ENCODE measurements at regions not wholly inside any gene's neighbourhood (a gene's known extent, or its start where the extent isn't known, plus 50 kb on each side); places are given as distances from the start of the nearest gene placed in this dataset.

DNA sequence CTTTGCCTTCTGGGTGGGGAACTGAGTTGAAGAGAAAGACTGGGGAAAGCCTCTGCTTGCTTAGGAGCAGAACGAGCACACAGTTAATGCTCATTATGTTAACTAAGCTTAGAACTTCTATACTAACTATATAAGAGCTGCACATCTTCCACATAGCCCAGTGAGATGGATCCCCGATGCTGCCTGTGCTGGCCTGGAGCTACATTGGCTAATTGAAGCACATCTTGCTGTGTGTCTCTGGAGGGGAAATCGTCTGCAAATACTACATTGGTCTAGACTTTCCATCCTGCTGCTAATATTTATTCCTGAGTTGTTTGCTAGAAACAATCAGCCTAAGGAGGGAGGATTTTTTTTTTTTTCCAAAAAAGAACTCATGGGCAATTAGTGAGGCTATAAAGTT lies 406.3 kb downstream of the HAPSTR1 start:
- H3K4me3 ChIP-seq (ENCODE audit: low read depth, low read length): no peak overlapping the region
- DNase-seq (ENCODE audit: low read depth, low spot score): no peak
- no peak for TF ChIP-seq CTCF (IDR thresholded peaks at IDR 0.05; ENCODE audit: insufficient read depth, low read length, missing control alignments)
- POLR2A ChIA-PET: no interaction called here
- CTCF ChIA-PET: no interaction called here

GRCh38 chr16:9499941-9500593 lies 408.6 kb downstream of the HAPSTR1 start:
- DNase-seq (ENCODE audit: low read depth, low spot score): no peak
- TF ChIP-seq CTCF (IDR thresholded peaks at IDR 0.05; ENCODE audit: insufficient read depth, low read length, missing control alignments): no peak
- ChIA-PET POLR2A (no interaction called here), CTCF (no interaction called here)
- H3K4me3 ChIP-seq (ENCODE audit: low read depth, low read length): no peak overlapping the region

GRCh38 chr16:9500872-9501271 lies 409.4 kb downstream of the HAPSTR1 start:
- ChIA-PET CTCF (no interaction called here), POLR2A (no interaction called here)
- DNase-seq (ENCODE audit: low read depth, low spot score): no peak
- TF ChIP-seq CTCF (IDR thresholded peaks at IDR 0.05; ENCODE audit: insufficient read depth, low read length, missing control alignments): no peak
- no peak overlapping the region for H3K4me3 ChIP-seq (ENCODE audit: low read depth, low read length)

DNA sequence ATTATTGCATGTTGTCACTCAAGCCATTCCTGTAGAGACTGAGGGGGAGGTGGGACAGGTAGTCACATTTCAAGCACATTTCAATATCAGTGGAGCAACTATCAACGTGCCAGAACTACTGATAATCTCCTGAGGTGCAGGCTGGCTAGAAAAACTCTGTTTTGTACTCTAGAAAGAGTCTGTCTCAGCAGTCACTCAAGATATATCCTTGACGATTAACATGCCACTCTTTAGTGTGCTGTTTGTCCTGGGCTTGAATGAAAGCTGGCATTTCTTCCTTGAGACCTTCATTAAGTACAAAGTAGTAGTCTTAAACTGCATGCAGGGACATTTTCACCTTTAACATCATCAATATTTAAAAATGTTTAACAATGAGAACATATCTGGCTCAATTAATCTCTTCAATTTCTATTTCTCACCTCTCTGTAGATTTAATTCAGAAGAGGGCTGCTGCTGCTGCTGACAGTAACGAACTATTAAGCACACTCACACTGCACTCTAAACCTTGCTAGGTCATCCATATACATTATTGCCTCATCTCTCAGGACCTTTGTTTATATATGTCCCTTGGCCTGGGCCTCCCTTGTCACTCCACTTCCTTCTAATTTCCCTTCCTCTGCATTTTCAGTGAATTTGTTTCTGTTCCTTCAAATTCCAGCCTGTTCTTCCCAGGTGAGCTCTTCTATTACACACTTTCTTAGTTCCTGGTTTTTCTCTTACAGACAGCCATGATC lies 412.0 kb downstream of the HAPSTR1 start:
- POLR2A ChIA-PET: no interaction called here
- CTCF ChIA-PET: no interaction called here
- no peak overlapping the region for H3K4me3 ChIP-seq (ENCODE audit: low read depth, low read length)
- no peak for DNase-seq (ENCODE audit: low read depth, low spot score)
- TF ChIP-seq CTCF (IDR thresholded peaks at IDR 0.05; ENCODE audit: insufficient read depth, low read length, missing control alignments): no peak

DNA sequence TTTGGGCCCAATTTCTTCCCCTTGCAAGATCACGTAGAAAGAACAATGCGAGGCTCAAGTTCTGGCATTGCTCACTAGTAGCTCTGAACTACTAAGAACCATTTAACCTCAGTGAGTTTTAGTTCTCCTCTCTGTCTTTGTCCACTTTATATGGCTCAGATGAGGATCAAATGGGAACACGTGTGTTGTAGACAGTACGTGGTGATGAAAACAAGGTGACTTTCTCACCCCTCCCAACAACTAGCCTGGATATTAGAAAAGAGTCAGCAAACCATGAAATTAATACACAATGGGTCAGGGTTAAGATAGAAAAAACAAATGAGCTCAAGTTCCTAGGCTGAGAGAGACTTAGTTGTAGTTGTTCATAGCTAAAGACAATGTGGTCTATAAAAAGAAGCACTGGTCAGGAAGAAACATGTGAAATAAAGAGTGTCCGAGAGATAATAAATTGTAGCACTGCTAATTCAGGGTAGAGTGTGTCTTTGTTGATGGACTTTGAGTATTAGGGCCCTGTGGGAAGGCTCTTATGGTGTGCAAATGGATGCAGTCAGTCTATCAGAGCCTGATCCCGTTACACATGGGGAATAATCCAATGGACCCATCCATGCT lies 417.0 kb downstream of the HAPSTR1 start:
- POLR2A ChIA-PET: no interaction called here
- no peak for DNase-seq (ENCODE audit: low read depth, low spot score)
- H3K4me3 ChIP-seq (ENCODE audit: low read depth, low read length): no peak overlapping the region
- CTCF ChIA-PET: no interaction called here
- no peak for TF ChIP-seq CTCF (IDR thresholded peaks at IDR 0.05; ENCODE audit: insufficient read depth, low read length, missing control alignments)

DNA sequence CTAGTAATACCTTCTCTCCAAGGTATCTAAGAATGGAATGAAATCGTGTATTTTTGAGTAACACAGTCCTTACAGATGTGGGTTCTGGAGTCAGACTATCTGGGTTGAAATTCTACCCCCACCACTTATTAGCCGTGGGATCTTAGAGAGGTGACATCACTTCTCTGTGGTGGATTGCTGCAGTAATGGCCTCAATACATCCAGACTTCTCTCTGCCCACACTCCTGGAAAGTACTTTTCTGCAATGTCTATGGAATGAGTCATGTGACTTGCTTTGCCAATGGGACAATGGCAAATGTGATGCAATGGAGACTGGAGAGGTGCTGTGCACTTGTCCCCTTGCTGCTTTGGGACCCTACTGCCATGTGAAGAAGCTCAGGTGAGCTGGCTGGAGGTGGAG lies 418.2 kb downstream of the HAPSTR1 start:
- H3K4me3 ChIP-seq (ENCODE audit: low read depth, low read length): no peak overlapping the region
- ChIA-PET POLR2A (no interaction called here), CTCF (no interaction called here)
- no peak for DNase-seq (ENCODE audit: low read depth, low spot score)
- no peak for TF ChIP-seq CTCF (IDR thresholded peaks at IDR 0.05; ENCODE audit: insufficient read depth, low read length, missing control alignments)

Measured in AG04449 (cell line).